B cell (primary cell): ENCODE measurements at regions not wholly inside any gene's neighbourhood (a gene's known extent, or its start where the extent isn't known, plus 50 kb on each side); places are given as distances from the start of the nearest gene placed in this dataset.
"Not testable (repeated sequence)": the region's sequence is repeated elsewhere in the genome, so short reads cannot be mapped to it uniquely, and the experiment has no call there.

Experiments
- CTCF ChIP-seq: fragments of 200-600 bp; IDR thresholded peaks from one replicate; pipeline ENCODE4 v1.8.0; 2022; ENCODE audit warnings: antibody characterized with exemption, mild to moderate bottlenecking
- EZH2 ChIP-seq: IDR thresholded peaks from 2 replicates; pipeline ENCODE4 v1.6.1; 2012; ENCODE audit warnings: borderline replicate concordance, low read depth, mild to moderate bottlenecking, moderate library complexity, low read length; ENCODE audit not compliant: insufficient read depth, poor library complexity, severe bottlenecking

- not testable (repeated sequence) for TF ChIP-seq CTCF, EZH2
Measured at GRCh38 chr9:66695561-66696240, 204.8 kb upstream of the ZNF658 start.
